ENCODE measurements at regions not wholly inside any gene's neighbourhood (a gene's known extent, or its start where the extent isn't known, plus 50 kb on each side); places are given as distances from the start of the nearest gene placed in this dataset.

DNA sequence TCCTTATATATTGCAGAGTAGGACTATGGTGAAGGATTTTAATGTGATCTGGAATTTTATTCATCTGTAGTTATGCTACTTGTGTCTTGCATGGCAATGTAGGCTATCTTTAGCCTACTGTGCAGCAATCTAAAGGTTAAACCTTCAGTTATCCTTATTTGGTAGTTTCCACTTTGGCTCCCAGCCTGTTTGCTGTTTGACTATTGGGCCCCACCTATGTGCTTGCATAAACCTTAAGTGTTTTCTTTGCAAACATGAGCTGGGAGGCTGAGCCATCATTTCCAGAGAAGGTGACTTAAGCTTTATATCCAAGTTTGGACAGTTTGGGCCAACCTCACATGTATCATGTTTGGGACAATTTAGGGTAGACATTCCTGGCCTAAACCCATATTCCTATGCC, 537.5 kb downstream of the BTBD3 start:
- no peak overlapping the region for H3K4me3 Mint-ChIP-seq (ENCODE audit: low read depth)
- no peaks in the 10 kb centered on the region for H3K27me3 Mint-ChIP-seq
- no peaks in the 10 kb centered on the region for H3K4me1 Mint-ChIP-seq (ENCODE audit: low read depth)
- DNase-seq (ENCODE audit: low spot score, unreplicated experiment) = no peak
- peaks cover 8% of the 10 kb centered on the region for H3K9me3 Mint-ChIP-seq (ENCODE audit: low read depth)
- TF ChIP-seq, protein P1, sequence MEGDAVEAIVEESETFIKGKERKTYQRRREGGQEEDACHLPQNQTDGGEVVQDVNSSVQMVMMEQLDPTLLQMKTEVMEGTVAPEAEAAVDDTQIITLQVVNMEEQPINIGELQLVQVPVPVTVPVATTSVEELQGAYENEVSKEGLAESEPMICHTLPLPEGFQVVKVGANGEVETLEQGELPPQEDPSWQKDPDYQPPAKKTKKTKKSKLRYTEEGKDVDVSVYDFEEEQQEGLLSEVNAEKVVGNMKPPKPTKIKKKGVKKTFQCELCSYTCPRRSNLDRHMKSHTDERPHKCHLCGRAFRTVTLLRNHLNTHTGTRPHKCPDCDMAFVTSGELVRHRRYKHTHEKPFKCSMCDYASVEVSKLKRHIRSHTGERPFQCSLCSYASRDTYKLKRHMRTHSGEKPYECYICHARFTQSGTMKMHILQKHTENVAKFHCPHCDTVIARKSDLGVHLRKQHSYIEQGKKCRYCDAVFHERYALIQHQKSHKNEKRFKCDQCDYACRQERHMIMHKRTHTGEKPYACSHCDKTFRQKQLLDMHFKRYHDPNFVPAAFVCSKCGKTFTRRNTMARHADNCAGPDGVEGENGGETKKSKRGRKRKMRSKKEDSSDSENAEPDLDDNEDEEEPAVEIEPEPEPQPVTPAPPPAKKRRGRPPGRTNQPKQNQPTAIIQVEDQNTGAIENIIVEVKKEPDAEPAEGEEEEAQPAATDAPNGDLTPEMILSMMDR (IDR thresholded peaks at IDR 0.05; ENCODE audit: unreplicated experiment) = no peak
- H3K36me3 Mint-ChIP-seq (ENCODE audit: insufficient read depth) = no peaks in the 10 kb centered on the region
- H3K27ac Mint-ChIP-seq = no peak overlapping the region

DNA sequence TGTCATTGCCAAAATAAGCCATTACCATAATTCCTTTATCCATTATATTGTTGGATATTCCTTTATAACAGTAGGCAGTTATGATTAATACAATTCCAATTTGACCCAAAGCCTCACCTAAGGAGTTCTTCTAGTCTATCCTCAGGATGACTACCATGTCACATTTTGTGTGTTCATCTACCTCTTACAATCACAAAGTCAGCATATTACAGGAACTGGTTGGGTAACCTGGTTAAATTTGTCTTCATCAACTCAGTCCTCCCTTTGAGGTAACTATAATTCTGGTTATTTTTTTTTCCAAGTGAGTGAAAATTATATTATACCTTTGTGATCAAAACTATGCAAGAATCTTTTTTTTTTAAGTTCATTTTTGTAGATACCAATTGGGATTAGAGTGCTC, 540.5 kb downstream of the BTBD3 start:
- Mint-ChIP-seq H3K36me3 (ENCODE audit: insufficient read depth) (no peaks in the 10 kb centered on the region), H3K4me3 (ENCODE audit: low read depth) (no peak overlapping the region), H3K9me3 (ENCODE audit: low read depth) (no peaks in the 10 kb centered on the region), H3K4me1 (ENCODE audit: low read depth) (no peaks in the 10 kb centered on the region), H3K27me3 (no peaks in the 10 kb centered on the region), H3K27ac (no peak overlapping the region)
- TF ChIP-seq, protein P1 (IDR thresholded peaks at IDR 0.05; ENCODE audit: unreplicated experiment) = no peak
- DNase-seq (ENCODE audit: low spot score, unreplicated experiment) = no peak

DNA sequence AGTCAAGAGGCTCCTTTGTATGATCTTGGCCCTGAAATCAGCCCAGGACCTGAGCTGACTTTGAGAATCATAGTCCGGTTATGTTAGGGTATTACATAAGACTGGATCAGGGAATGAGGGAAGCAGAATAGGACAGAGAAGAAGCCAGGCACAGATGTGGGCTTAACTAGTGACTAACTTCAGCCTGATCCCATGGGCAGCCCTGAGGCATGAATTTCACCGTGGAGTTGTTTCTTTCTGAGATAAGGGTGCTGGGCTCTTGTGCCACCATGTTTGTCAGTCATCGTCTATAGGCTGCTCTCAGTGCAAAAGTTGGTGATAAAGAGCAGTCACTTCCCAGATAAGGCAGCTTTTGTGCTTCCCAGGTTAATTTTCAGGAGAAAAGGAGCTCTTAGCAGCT, 544.7 kb upstream of the SPTLC3 start:
- H3K4me1 Mint-ChIP-seq (ENCODE audit: low read depth) = peaks cover 2% of the 10 kb centered on the region
- peaks cover 3% of the 10 kb centered on the region for H3K9me3 Mint-ChIP-seq (ENCODE audit: low read depth)
- no peak for DNase-seq (ENCODE audit: low spot score, unreplicated experiment)
- no peaks in the 10 kb centered on the region for H3K27me3 Mint-ChIP-seq
- H3K27ac Mint-ChIP-seq = no peak overlapping the region
- peaks cover 1% of the 10 kb centered on the region for H3K36me3 Mint-ChIP-seq (ENCODE audit: insufficient read depth)
- TF ChIP-seq, protein P1 (IDR thresholded peaks at IDR 0.05; ENCODE audit: unreplicated experiment) = no peak
- no peak overlapping the region for H3K4me3 Mint-ChIP-seq (ENCODE audit: low read depth)

DNA sequence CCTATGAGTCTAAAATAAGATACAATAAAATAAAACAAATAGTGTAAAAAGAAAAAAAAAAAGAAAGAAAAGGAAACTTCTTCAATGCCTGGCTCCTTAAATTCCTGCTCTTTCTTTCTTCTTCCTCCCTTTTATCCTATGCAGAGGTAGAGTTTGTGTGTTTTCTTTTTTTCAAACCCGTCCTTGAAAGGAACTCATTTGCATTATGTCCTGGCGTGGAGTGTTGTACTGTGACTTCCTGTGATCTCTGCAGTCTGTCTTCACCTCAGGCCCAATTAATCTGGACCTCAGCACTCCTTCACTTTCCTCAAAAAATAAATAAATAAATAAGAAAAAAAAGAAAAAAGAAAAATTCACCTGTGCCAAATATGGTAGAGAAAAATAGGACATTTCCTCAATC, 541.9 kb upstream of the SPTLC3 start:
- H3K27me3 Mint-ChIP-seq = no peaks in the 10 kb centered on the region
- H3K36me3 Mint-ChIP-seq (ENCODE audit: insufficient read depth) = peaks cover 1% of the 10 kb centered on the region
- H3K27ac Mint-ChIP-seq = no peak overlapping the region
- TF ChIP-seq, protein P1 (IDR thresholded peaks at IDR 0.05; ENCODE audit: unreplicated experiment) = no peak
- no peak for DNase-seq (ENCODE audit: low spot score, unreplicated experiment)
- peaks cover 3% of the 10 kb centered on the region for H3K9me3 Mint-ChIP-seq (ENCODE audit: low read depth)
- peaks cover 2% of the 10 kb centered on the region for H3K4me1 Mint-ChIP-seq (ENCODE audit: low read depth)
- no peak overlapping the region for H3K4me3 Mint-ChIP-seq (ENCODE audit: low read depth)

DNA sequence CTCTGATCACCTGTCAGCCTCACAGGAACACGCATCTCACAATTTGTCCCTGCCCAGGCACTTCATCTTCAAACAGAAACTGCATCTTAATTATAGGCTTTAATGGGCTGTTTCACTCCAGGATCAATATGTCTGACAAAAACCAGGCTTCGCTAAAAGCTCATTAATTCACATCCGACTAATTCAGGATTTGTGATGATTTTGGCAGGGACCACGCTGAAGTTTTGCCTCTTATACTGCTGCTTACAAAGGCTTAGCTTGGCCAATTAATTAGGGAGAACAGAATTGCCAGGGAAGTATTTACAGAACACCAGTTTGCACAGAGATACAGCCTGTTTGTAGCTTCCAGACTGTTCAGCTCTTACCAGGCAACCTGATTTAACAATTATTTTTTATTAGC, 541.0 kb upstream of the SPTLC3 start:
- TF ChIP-seq, protein P1 (IDR thresholded peaks at IDR 0.05; ENCODE audit: unreplicated experiment) = no peak
- Mint-ChIP-seq H3K36me3 (ENCODE audit: insufficient read depth) (peaks cover 1% of the 10 kb centered on the region), H3K4me1 (ENCODE audit: low read depth) (peaks cover 2% of the 10 kb centered on the region), H3K9me3 (ENCODE audit: low read depth) (peaks cover 3% of the 10 kb centered on the region), H3K27ac (no peak overlapping the region), H3K27me3 (no peaks in the 10 kb centered on the region), H3K4me3 (ENCODE audit: low read depth) (no peak overlapping the region)
- no peak for DNase-seq (ENCODE audit: low spot score, unreplicated experiment)

Data from progenitor cell of endocrine pancreas (in vitro differentiated cells).